NCI-H226 (cell line): ENCODE measurements at regions not wholly inside any gene's neighbourhood (a gene's known extent, or its start where the extent isn't known, plus 50 kb on each side); places are given as distances from the start of the nearest gene placed in this dataset.

Experiments
- DNase-seq: peaks from one replicate; pipeline ENCODE4 v3.0.0-alpha.2; 2015

DNA sequence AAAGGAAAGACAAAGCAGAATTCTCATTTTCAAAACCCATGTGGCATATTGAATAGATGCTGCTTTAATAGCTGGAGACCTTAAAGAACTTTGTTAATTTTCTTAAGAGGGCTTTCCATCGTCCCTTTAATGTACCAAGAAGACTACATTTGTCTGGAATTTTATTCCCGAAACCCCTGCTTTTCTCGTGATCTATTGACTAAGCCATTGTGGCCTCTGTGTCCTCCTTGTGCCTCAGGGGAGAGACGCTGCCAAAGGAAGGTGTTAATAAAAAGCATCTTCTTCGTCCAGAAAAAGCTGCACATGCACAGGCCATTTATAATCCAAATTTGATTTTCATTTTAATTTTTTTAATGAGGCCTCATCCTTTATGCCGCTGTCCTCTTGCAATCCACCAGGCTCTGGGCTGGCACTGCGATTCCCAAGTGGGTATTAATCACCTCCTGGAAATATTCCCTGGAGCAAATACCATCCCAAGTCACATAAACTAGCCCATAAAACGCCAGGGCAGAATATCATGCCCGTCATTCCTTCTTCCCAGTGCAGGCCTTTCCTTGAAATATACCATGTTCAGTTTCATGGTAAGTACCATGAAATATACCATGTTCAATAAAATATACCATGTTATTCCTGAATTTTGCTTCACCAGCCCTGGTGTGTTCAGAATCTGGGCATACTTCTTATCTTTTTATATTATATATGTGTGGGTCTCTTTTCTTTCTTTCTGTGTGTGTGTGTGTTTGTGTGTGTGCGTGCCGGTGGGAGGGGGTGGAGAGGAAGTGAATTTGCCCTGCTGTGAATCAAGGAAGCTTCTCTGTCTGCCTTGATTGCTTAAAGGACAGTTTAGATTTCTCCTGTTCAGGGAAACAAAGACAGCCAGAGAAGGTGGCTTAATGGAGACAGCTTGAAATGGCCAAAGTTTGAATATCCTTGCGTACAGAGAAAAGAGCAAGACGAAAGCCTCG is 147.6 kb downstream of the PHETA1 start:
- no peak for DNase-seq

DNA sequence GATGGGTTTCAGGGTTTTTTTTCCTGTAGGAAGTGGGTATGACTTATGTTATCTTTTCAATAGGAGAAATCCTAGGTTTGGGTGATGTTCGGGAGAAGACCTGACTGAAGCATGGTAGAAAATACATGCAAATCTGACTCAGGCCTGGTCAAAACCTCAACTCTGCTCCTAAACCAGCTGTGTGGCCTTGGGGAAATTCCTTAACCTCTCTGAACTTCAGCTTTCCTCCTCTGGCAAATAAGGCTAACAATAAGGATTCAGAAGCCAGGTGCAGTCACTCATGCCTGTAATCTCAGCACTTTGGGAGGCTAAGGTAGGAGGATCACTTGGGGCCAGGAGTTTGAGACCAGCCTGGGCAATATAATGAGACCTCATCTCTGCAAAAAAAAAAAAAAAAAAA is 148.5 kb downstream of the PHETA1 start:
- DNase-seq, result no peak

DNA sequence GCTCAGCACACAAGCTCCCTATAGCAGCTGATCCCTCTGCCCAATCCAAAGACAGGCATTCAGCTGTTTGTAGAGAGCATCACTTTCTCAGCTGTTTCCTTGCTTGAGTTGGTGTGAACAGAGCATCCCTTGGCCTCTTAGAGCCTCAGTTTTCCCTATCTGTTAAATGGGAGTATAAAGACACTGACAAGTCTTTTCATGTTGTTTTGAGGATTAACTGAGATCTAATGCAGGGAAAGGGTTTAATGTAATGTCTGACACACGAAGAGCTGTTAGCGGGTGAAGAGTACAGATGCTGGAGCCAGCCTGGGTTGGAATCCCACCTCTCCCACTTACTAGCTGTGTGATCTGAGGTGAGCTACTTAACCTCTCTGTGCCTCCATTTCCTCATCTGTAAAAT is 149.5 kb downstream of the PHETA1 start:
- no peak for DNase-seq

- no peak for DNase-seq
These were observed 150.4 kb downstream of the PHETA1 start for GRCh38 chr12:111218499-111218898.

GRCh38 chr12:111216387-111217159 is 152.3 kb downstream of the PHETA1 start:
- DNase-seq, result no peak

- DNase-seq, result no peak
These were observed 153.0 kb downstream of the PHETA1 start for GRCh38 chr12:111215881-111216280.

DNA sequence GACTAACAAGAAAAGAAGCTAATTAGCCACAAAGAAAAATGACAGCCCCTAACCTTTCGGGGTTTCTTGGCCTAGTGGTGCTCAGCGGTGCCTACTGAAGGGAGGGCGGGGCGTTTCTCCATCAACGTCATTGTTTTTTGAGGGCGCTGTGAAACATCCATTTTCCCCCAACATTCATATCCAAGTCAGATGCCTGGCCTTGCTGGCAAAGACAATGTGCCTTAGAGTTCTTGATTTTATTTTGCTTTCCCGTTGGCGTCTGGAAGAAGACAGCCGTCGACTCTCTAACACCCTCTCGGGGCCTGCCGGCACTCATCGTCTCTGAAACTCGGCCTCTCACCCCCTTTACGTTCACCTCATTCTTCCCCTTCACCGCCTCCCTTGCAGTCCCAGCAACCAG is 154.5 kb downstream of the PHETA1 start:
- no peak for DNase-seq

GRCh38 chr12:111213561-111213960 is 155.3 kb downstream of the PHETA1 start:
- no peak for DNase-seq

DNA sequence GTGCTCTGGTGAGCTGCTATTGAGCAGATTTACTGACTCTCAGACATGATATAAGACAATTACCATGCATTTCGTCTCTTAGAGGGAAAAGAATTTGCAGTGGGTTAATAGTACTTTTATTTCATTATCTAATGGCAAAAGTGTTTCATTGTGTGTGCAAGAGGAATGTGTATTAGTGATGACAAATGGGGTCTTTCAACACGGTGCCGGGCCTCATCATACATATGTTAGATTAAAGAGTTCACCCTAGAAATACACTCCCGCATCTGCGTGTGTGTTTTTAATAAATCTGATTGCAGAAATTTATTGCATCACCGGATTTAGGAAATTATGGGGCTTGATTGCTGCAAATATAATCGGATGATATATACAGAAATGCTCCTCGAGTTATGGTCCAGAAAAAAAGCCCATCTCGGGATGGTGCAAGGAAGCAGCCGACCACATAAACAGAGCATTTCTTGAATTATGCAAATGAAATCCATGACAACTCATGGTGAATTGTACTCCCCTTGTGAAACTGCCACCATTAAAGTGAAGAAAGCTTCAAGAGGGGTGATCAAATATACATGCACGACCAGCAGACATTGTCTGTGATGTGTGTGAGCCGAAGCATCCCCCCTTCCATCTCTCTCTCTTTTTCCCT is 156.0 kb downstream of the PHETA1 start:
- no peak for DNase-seq

DNA sequence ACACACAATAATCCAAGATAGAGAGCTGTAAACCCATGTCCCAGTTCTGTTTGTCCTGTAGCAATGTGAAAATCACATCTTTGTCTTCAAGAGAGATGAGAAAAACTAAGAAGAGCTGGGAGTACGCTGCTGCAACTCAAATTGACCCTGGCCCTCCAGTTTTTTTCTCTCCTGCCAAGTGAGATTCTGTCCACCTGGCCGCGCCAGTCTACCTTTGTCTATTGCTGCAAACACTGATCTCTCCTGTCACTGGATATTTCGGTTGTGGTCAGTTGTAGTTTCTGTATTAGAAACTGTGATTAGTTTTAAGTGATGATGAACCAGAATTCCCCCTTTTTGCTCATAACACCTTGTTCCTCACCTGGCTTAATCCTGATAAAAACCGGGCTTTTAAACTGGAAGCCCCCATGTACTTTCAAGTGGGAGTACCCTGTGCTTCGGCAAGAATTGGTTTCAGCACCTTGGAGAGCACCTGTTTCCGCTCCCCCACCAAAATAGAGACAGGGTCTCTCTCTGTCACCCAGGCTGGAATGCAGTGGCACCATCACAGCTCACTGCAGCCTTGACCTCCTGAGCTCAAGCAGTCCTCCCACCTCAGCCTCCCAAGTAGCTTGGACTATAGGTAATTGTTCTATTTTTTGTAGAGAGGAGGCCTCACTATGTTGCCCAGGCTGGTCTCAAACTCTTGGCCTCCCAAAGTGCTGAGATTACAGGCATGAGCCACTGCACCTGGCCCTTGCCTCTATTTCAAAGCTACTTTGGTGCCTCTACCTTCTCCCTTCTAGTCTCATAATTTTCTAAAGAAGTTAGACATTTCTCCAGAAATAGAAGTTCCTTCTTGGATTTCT is 156.8 kb downstream of the PHETA1 start:
- no peak for DNase-seq

- DNase-seq, result no peak
These were observed 159.1 kb downstream of the PHETA1 start for GRCh38 chr12:111209811-111210210.

- DNase-seq, result no peak
These were observed 161.1 kb downstream of the PHETA1 start for GRCh38 chr12:111207761-111208160.

- no peak for DNase-seq
These were observed 164.1 kb downstream of the PHETA1 start for GRCh38 chr12:111204788-111205241.

GRCh38 chr12:111203969-111204368 is 164.9 kb downstream of the PHETA1 start:
- no peak for DNase-seq

GRCh38 chr12:111203446-111203845 is 165.4 kb downstream of the PHETA1 start:
- DNase-seq, result no peak

DNA sequence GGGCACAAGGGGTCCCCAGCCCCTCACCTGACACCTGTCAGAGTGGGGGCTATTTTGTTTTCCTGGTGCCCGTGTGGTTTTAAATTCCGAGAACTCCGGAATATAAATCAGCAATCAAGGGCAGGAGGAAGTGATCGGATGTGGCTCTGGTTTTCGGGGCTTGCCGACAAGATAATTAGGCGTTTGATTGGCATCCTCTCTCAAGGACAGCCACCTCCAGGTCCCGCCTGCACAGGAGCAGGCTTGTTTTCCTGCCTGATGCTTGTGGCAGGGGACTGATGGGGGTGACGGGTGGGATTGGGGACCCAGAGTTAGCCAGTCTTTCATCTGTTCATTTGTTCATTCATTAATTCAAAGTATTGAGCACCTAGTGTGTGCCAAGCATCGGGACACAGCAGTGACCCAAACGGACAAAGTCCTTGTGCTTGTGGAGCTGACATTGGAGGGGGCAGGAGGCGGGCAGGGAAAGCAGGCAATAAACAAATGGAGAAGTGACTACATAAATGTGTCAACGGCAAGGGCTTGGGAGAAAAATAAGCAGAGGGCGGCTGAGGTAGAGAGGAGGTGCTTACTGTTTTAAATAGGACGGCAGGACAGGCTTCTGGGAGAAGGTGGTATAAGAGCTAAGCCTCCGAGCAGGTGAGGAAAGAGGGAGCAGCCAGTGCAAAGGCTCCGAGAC is 166.5 kb downstream of the PHETA1 start:
- DNase-seq, result no peak

GRCh38 chr12:111201495-111202236 is 167.2 kb downstream of the PHETA1 start:
- no peak for DNase-seq

- no peak for DNase-seq
These were observed 167.9 kb downstream of the PHETA1 start for GRCh38 chr12:111201036-111201435.

DNA sequence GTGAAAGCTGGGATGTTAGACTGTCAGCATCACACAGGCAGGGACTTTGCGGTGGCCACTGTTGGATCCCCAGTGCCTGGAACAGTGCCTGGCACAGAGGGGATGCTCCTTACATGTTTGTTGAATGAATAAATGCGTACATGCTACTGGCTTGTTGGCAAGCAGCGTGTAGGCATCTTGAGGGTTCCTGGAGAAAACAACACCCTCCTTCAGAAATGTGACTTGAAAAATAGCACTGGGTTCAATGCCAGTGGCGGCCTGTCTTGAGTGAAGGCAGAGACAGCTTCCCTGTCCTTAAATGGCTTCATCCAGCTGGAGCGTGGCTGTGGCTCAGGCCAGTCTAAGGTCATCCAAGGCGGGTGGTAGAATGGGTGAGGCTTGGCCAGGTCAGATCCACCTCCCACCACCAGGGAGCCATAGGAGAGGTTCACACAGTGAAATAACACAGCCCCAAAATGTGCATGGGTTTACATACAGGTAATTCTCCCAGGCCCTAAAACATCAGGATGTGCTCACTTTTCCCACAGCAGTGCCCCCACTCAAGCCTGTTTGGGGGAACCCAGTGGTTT is 171.4 kb downstream of the PHETA1 start:
- DNase-seq, result no peak

- no peak for DNase-seq
These were observed 172.4 kb downstream of the PHETA1 start for GRCh38 chr12:111196532-111196931.

GRCh38 chr12:111195316-111195715 is 173.6 kb downstream of the PHETA1 start:
- no peak for DNase-seq
